ENCODE measurements at regions not wholly inside any gene's neighbourhood (a gene's known extent, or its start where the extent isn't known, plus 50 kb on each side); places are given as distances from the start of the nearest gene placed in this dataset.

GRCh38 chr1:29416267-29417146, 180.2 kb downstream of the PTPRU start:
- TF ChIP-seq, protein P1, sequence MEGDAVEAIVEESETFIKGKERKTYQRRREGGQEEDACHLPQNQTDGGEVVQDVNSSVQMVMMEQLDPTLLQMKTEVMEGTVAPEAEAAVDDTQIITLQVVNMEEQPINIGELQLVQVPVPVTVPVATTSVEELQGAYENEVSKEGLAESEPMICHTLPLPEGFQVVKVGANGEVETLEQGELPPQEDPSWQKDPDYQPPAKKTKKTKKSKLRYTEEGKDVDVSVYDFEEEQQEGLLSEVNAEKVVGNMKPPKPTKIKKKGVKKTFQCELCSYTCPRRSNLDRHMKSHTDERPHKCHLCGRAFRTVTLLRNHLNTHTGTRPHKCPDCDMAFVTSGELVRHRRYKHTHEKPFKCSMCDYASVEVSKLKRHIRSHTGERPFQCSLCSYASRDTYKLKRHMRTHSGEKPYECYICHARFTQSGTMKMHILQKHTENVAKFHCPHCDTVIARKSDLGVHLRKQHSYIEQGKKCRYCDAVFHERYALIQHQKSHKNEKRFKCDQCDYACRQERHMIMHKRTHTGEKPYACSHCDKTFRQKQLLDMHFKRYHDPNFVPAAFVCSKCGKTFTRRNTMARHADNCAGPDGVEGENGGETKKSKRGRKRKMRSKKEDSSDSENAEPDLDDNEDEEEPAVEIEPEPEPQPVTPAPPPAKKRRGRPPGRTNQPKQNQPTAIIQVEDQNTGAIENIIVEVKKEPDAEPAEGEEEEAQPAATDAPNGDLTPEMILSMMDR (conservative IDR thresholded peaks at IDR 0.05; ENCODE audit: low read length): no peak
- TF ChIP-seq EZH2phosphoT487 (IDR thresholded peaks at IDR 0.05; ENCODE audit: borderline replicate concordance): no peak
